Stimulated activated CD4-positive, alpha-beta T cell treated with anti-CD3 and anti-CD28 coated beads, Interleukin-4, amount 100 ng/mL, for 24 hours (primary cell): ENCODE measurements at regions not wholly inside any gene's neighbourhood (a gene's known extent, or its start where the extent isn't known, plus 50 kb on each side); places are given as distances from the start of the nearest gene placed in this dataset.
"Not testable (repeated sequence)": the region's sequence is repeated elsewhere in the genome, so short reads cannot be mapped to it uniquely, and the experiment has no call there.

Experiments
- DNase-seq: peaks from one replicate; pipeline ENCODE4 v3.0.0-alpha.2; 2020

GRCh38 chrX:109880629-109881028 lies 122.3 kb upstream of the TMEM164 start:
- DNase-seq, result no peak

- DNase-seq, result peak; percentile 21
Observed at GRCh38 chrX:109886122-109886761, 116.7 kb upstream of the TMEM164 start.

GRCh38 chrX:109889289-109890006 lies 113.5 kb upstream of the TMEM164 start:
- no peak for DNase-seq

- DNase-seq, result no peak
Observed at GRCh38 chrX:109890300-109890699, 112.6 kb upstream of the TMEM164 start.

- peak; percentile 48 for DNase-seq
Observed at GRCh38 chrX:109890910-109891502, 111.9 kb upstream of the TMEM164 start.

GRCh38 chrX:109896024-109896423 lies 106.9 kb upstream of the TMEM164 start:
- not testable (repeated sequence) for DNase-seq

GRCh38 chrX:109902665-109903064 lies 100.2 kb upstream of the TMEM164 start:
- DNase-seq, result no peak

GRCh38 chrX:109911046-109911445 lies 91.9 kb upstream of the TMEM164 start:
- no peak for DNase-seq

GRCh38 chrX:109912993-109913392 lies 89.9 kb upstream of the TMEM164 start:
- not testable (repeated sequence) for DNase-seq

- no peak for DNase-seq
Observed at GRCh38 chrX:109914114-109914849, 88.6 kb upstream of the TMEM164 start.

GRCh38 chrX:109918753-109919152 lies 84.2 kb upstream of the TMEM164 start:
- DNase-seq, result no peak

GRCh38 chrX:109920325-109920724 lies 82.6 kb upstream of the TMEM164 start:
- DNase-seq, result no peak

- no peak for DNase-seq
Observed at GRCh38 chrX:109920868-109921267, 82.0 kb upstream of the TMEM164 start.

- no peak for DNase-seq
Observed at GRCh38 chrX:109922190-109922589, 80.7 kb upstream of the TMEM164 start.

- not testable (repeated sequence) for DNase-seq
Observed at GRCh38 chrX:109925003-109925402, 77.9 kb upstream of the TMEM164 start.

GRCh38 chrX:109925656-109926055 lies 77.3 kb upstream of the TMEM164 start:
- DNase-seq, result no peak

- no peak for DNase-seq
Observed at GRCh38 chrX:109926118-109926517, 76.8 kb upstream of the TMEM164 start.

GRCh38 chrX:109926743-109927662 lies 75.9 kb upstream of the TMEM164 start:
- DNase-seq, result no peak

- no peak for DNase-seq
Observed at GRCh38 chrX:109927663-109928273, 75.1 kb upstream of the TMEM164 start.

- DNase-seq, result no peak
Observed at GRCh38 chrX:109928596-109929335, 74.1 kb upstream of the TMEM164 start.

GRCh38 chrX:109931677-109932076 lies 71.2 kb upstream of the TMEM164 start:
- DNase-seq, result no peak
